ENCODE measurements at regions not wholly inside any gene's neighbourhood (a gene's known extent, or its start where the extent isn't known, plus 50 kb on each side); places are given as distances from the start of the nearest gene placed in this dataset.

GRCh38 chr20:56900252-56900651, 271.1 kb downstream of the TFAP2C start:
- TF ChIP-seq EP300 (IDR thresholded peaks at IDR 0.05; ENCODE audit: borderline replicate concordance) (no peak), NFIC (IDR thresholded peaks at IDR 0.05) (no peak), TEAD4 (IDR thresholded peaks at IDR 0.05) (no peak), TCF12 (IDR thresholded peaks at IDR 0.05; ENCODE audit: low read depth) (no peak), TAF1 (IDR thresholded peaks at IDR 0.05; ENCODE audit: low read depth) (no peak), ZBTB7A (IDR thresholded peaks at IDR 0.05; ENCODE audit: low read depth) (no peak), USF1 (IDR thresholded peaks at IDR 0.05) (no peak), CEBPB (IDR thresholded peaks at IDR 0.05) (no peak), EGR1 (IDR thresholded peaks at IDR 0.05) (no peak), YY1 (IDR thresholded peaks at IDR 0.05; ENCODE audit: low read depth) (no peak), CREB1 (IDR thresholded peaks at IDR 0.05; ENCODE audit: low read depth) (no peak), FOXM1 (IDR thresholded peaks at IDR 0.05; ENCODE audit: borderline replicate concordance, low read depth) (no peak)

GRCh38 chr20:56903421-56903820, 274.3 kb downstream of the TFAP2C start:
- TF ChIP-seq REST (IDR thresholded peaks at IDR 0.05; ENCODE audit: low read depth) (no peak), MAX (IDR thresholded peaks at IDR 0.05) (no peak), USF1 (IDR thresholded peaks at IDR 0.05) (no peak), TCF12 (IDR thresholded peaks at IDR 0.05; ENCODE audit: low read depth) (no peak), CREB1 (IDR thresholded peaks at IDR 0.05; ENCODE audit: low read depth) (no peak), FOXM1 (IDR thresholded peaks at IDR 0.05; ENCODE audit: borderline replicate concordance, low read depth) (no peak), EGR1 (IDR thresholded peaks at IDR 0.05) (no peak), CEBPB (IDR thresholded peaks at IDR 0.05) (no peak), TAF1 (IDR thresholded peaks at IDR 0.05; ENCODE audit: low read depth) (no peak), NFIC (IDR thresholded peaks at IDR 0.05) (no peak), ZBTB7A (IDR thresholded peaks at IDR 0.05; ENCODE audit: low read depth) (no peak), YY1 (IDR thresholded peaks at IDR 0.05; ENCODE audit: low read depth) (no peak), EP300 (IDR thresholded peaks at IDR 0.05; ENCODE audit: borderline replicate concordance) (no peak), TEAD4 (IDR thresholded peaks at IDR 0.05) (no peak), RAD21 (IDR thresholded peaks at IDR 0.05; ENCODE audit: low read depth) (no peak)

GRCh38 chr20:56903858-56904257, 274.8 kb downstream of the TFAP2C start:
- TF ChIP-seq EGR1 (IDR thresholded peaks at IDR 0.05), result no peak
- TF ChIP-seq USF1 (IDR thresholded peaks at IDR 0.05), result no peak
- no peak for TF ChIP-seq FOXM1 (IDR thresholded peaks at IDR 0.05; ENCODE audit: borderline replicate concordance, low read depth)
- TF ChIP-seq TEAD4 (IDR thresholded peaks at IDR 0.05), result no peak
- no peak for TF ChIP-seq REST (IDR thresholded peaks at IDR 0.05; ENCODE audit: low read depth)

GRCh38 chr20:56909918-56910714, 281.0 kb downstream of the TFAP2C start:
- no peak for TF ChIP-seq ZBTB7A (IDR thresholded peaks at IDR 0.05; ENCODE audit: low read depth)
- no peak for TF ChIP-seq MAX (IDR thresholded peaks at IDR 0.05)
- TF ChIP-seq TCF12 (IDR thresholded peaks at IDR 0.05; ENCODE audit: low read depth), result no peak
- no peak for TF ChIP-seq YY1 (IDR thresholded peaks at IDR 0.05; ENCODE audit: low read depth)

- no peak for TF ChIP-seq REST (IDR thresholded peaks at IDR 0.05; ENCODE audit: low read depth)
- no peak for TF ChIP-seq ZBTB7A (IDR thresholded peaks at IDR 0.05; ENCODE audit: low read depth)
- TF ChIP-seq YY1 (IDR thresholded peaks at IDR 0.05; ENCODE audit: low read depth), result no peak
- no peak for TF ChIP-seq RAD21 (IDR thresholded peaks at IDR 0.05; ENCODE audit: low read depth)
- TF ChIP-seq USF1 (IDR thresholded peaks at IDR 0.05), result no peak
- no peak for TF ChIP-seq CEBPB (IDR thresholded peaks at IDR 0.05)
- TF ChIP-seq MAX (IDR thresholded peaks at IDR 0.05), result no peak
- no peak for TF ChIP-seq TAF1 (IDR thresholded peaks at IDR 0.05; ENCODE audit: low read depth)
- no peak for TF ChIP-seq CREB1 (IDR thresholded peaks at IDR 0.05; ENCODE audit: low read depth)
These were observed 282.8 kb downstream of the TFAP2C start for GRCh38 chr20:56911946-56912345.

Data from Ishikawa (cell line).